Loucy (cell line): ENCODE measurements at regions not wholly inside any gene's neighbourhood (a gene's known extent, or its start where the extent isn't known, plus 50 kb on each side); places are given as distances from the start of the nearest gene placed in this dataset.

ENCODE experiments used
- H2AFZ ChIP-seq: fragments of 200-600 bp; sonication (generic); 2 replicates; pipeline ENCODE4 v1.6.0; 2016; ENCODE audit warnings: antibody characterized with exemption, mild to moderate bottlenecking, low read length, moderate library complexity
- H3F3A ChIP-seq: fragments of 200-600 bp; 2 replicates; pipeline ENCODE4 v1.6.0; 2016; ENCODE audit warnings: antibody characterized with exemption, low read depth, mild to moderate bottlenecking
- H3K27me3 ChIP-seq: fragments of 200-600 bp; sonication (generic); 2 replicates; pipeline ENCODE4 v1.6.1; 2014; ENCODE audit warnings: low read length, mild to moderate bottlenecking; ENCODE audit not compliant: insufficient read depth, poor library complexity, severe bottlenecking
- H3K36me3 ChIP-seq: fragments of 200-600 bp; sonication (generic); 2 replicates; pipeline ENCODE4 v1.6.1; 2016; ENCODE audit warnings: low read length; ENCODE audit not compliant: insufficient read depth
- H3K4me1 ChIP-seq: fragments of 200-600 bp; sonication (generic); 2 replicates; pipeline ENCODE4 v1.5.1; 2014; ENCODE audit warnings: low read length, mild to moderate bottlenecking; ENCODE audit not compliant: insufficient read depth, poor library complexity, severe bottlenecking
- H3K4me2 ChIP-seq: fragments of 200-600 bp; sonication (generic); 2 replicates; pipeline ENCODE4 v1.6.0; 2014; ENCODE audit warnings: antibody characterized with exemption, low read length, low read depth, mild to moderate bottlenecking; ENCODE audit not compliant: poor library complexity, severe bottlenecking
- H3K4me3 ChIP-seq: fragments of 200-600 bp; sonication (generic); 2 replicates; pipeline ENCODE4 v1.5.1; 2014; ENCODE audit warnings: low read length, mild to moderate bottlenecking, mixed read lengths; ENCODE audit not compliant: poor library complexity, severe bottlenecking
- H3K79me2 ChIP-seq: fragments of 200-600 bp; sonication (generic); 2 replicates; pipeline ENCODE4 v1.6.1; 2014; ENCODE audit warnings: low read length; ENCODE audit not compliant: insufficient read depth
- H3K9ac ChIP-seq: fragments of 200-600 bp; sonication (generic); 2 replicates; pipeline ENCODE4 v1.6.0; 2014; ENCODE audit warnings: mild to moderate bottlenecking, low read depth, low read length, moderate library complexity; ENCODE audit not compliant: poor library complexity, severe bottlenecking
- H3K9me2 ChIP-seq: fragments of 200-600 bp; sonication (generic); replicated peaks from 2 replicates; pipeline ENCODE4 v1.6.1; 2016; ENCODE audit warnings: low read depth, low read length, mixed read lengths
- H3K9me3 ChIP-seq: fragments of 200-600 bp; sonication (generic); 2 replicates; pipeline ENCODE4 v1.6.1; 2014; ENCODE audit warnings: mild to moderate bottlenecking, antibody characterized with exemption, low read length, low read depth; ENCODE audit not compliant: insufficient read depth
- H4K20me1 ChIP-seq: fragments of 200-600 bp; sonication (generic); 2 replicates; pipeline ENCODE4 v1.6.0; 2014; ENCODE audit warnings: antibody characterized with exemption, low read length, mild to moderate bottlenecking; ENCODE audit not compliant: insufficient read depth, poor library complexity, severe bottlenecking
- EZH2phosphoT487 ChIP-seq: fragments of 200-600 bp; IDR thresholded peaks from 2 replicates; pipeline ENCODE4 v1.6.1; 2018; ENCODE audit warnings: antibody characterized with exemption, mild to moderate bottlenecking, moderate library complexity, borderline replicate concordance
- TF ChIP-seq, protein P1 (sequence below): fragments of 200-600 bp; sonication (generic); conservative IDR thresholded peaks from 2 replicates; pipeline ENCODE4 v1.5.1; 2014; ENCODE audit warnings: mild to moderate bottlenecking, antibody characterized with exemption, low read length

DNA sequence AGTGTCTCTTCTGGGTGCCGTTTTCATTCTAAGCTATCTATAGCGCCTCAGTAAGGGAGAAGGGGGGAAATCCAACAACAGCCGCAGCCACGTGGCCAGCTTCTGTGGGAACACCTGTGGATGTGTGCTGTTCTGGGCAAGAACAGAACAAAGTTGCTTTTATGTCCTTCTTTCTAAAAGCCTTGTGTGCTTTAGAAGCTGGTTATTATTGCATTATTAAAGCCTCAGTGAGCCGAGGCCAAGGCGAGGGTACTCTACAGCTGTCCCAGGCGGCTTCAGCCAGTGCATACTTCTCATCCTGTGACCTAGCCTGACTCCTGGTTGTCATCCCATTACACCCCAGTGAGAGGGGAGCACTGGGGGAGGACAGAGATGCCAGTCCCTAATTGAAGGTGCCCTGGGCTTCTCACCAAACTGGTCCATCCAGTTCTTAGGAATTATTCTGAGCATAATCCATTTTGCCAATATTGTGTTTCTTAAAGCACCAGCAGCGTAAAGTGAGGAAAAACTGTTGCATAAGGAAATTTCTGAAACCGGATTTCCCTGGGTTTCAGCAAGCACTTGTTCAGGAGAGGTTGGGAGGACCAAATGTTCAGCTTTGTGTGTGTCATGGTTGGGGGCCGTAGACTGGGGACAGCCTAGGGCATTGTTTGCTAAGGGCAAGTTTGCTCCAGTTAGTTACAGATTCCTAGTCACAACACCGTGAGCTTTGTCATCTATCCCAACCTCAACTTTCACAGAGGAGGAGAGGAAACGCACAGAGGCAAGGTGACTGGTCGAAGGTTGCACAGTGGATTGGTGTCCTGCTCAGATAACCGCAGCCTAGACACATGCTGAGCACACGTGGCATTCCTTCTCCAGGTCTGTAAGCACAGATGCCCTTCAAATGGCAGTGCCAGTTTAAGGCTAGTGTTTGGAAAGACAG lies 61.0 kb upstream of the ATP1A1 start:
- H3K4me1 ChIP-seq: peaks cover 6% of the 10 kb centered on the region
- no peaks in the 10 kb centered on the region for H4K20me1 ChIP-seq
- H2AFZ ChIP-seq: no peak overlapping the region
- H3K36me3 ChIP-seq: no peaks in the 10 kb centered on the region
- H3K4me3 ChIP-seq: no peak overlapping the region
- H3K9me3 ChIP-seq: no peaks in the 10 kb centered on the region
- H3K79me2 ChIP-seq: no peaks in the 10 kb centered on the region
- TF ChIP-seq, protein P1, sequence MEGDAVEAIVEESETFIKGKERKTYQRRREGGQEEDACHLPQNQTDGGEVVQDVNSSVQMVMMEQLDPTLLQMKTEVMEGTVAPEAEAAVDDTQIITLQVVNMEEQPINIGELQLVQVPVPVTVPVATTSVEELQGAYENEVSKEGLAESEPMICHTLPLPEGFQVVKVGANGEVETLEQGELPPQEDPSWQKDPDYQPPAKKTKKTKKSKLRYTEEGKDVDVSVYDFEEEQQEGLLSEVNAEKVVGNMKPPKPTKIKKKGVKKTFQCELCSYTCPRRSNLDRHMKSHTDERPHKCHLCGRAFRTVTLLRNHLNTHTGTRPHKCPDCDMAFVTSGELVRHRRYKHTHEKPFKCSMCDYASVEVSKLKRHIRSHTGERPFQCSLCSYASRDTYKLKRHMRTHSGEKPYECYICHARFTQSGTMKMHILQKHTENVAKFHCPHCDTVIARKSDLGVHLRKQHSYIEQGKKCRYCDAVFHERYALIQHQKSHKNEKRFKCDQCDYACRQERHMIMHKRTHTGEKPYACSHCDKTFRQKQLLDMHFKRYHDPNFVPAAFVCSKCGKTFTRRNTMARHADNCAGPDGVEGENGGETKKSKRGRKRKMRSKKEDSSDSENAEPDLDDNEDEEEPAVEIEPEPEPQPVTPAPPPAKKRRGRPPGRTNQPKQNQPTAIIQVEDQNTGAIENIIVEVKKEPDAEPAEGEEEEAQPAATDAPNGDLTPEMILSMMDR: no peak
- no peak for TF ChIP-seq EZH2phosphoT487
- no peaks in the 10 kb centered on the region for H3K27me3 ChIP-seq
- no peaks in the 10 kb centered on the region for H3K9me2 ChIP-seq
- no peaks in the 10 kb centered on the region for H3F3A ChIP-seq
- H3K4me2 ChIP-seq: no peak overlapping the region
- H3K9ac ChIP-seq: no peak overlapping the region

- Histone ChIP-seq H4K20me1 (no peaks in the 10 kb centered on the region), H3F3A (no peaks in the 10 kb centered on the region), H3K4me3 (no peak overlapping the region), H3K9me3 (no peaks in the 10 kb centered on the region), H3K9me2 (no peaks in the 10 kb centered on the region), H2AFZ (no peak overlapping the region), H3K36me3 (no peaks in the 10 kb centered on the region), H3K4me1 (peaks cover 6% of the 10 kb centered on the region), H3K9ac (no peak overlapping the region), H3K4me2 (no peak overlapping the region), H3K79me2 (no peaks in the 10 kb centered on the region), H3K27me3 (no peaks in the 10 kb centered on the region)
- TF ChIP-seq, protein P1: no peak
- no peak for TF ChIP-seq EZH2phosphoT487
These were observed 60.4 kb upstream of the ATP1A1 start for GRCh38 chr1:116312681-116313069.

DNA sequence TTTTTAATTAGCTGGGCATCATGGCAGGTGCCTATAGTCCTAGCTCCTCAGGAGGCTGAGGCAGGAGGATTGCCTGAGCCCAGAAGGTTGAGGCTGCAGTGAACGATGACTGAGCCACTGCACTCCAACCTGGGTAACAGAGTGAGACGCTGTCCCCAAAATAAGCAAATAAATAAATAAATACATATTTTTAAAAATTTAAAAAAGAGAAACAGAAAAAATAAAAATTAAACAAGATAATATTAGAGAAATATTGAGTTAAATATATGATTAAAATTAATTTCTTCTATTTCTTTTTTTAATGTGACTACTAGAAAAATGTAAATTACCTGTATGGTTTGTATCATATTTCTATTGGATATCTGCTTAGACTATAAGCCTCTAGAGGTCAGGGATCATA lies 59.3 kb upstream of the ATP1A1 start:
- H3K9me3 ChIP-seq: no peaks in the 10 kb centered on the region
- H2AFZ ChIP-seq: no peak overlapping the region
- H3K9ac ChIP-seq: no peak overlapping the region
- no peak overlapping the region for H3K4me3 ChIP-seq
- no peaks in the 10 kb centered on the region for H3K9me2 ChIP-seq
- no peaks in the 10 kb centered on the region for H3K79me2 ChIP-seq
- no peaks in the 10 kb centered on the region for H3K27me3 ChIP-seq
- H3F3A ChIP-seq: no peaks in the 10 kb centered on the region
- H3K4me1 ChIP-seq: peaks cover 6% of the 10 kb centered on the region
- TF ChIP-seq EZH2phosphoT487: no peak
- TF ChIP-seq, protein P1: no peak
- no peaks in the 10 kb centered on the region for H3K36me3 ChIP-seq
- no peak overlapping the region for H3K4me2 ChIP-seq
- H4K20me1 ChIP-seq: no peaks in the 10 kb centered on the region
